HuH-7 (cell line): ENCODE measurements at regions not wholly inside any gene's neighbourhood (a gene's known extent, or its start where the extent isn't known, plus 50 kb on each side); places are given as distances from the start of the nearest gene placed in this dataset.
"Not testable (repeated sequence)": the region's sequence is repeated elsewhere in the genome, so short reads cannot be mapped to it uniquely, and the experiment has no call there.

Source experiments
- DNase-seq: peaks from one replicate; pipeline ENCODE4 v3.0.0; 2011; ENCODE audit warnings: low spot score

GRCh38 chr2:64743739-64744330 lies 90.1 kb upstream of the SERTAD2 start:
- DNase-seq: no peak

DNA sequence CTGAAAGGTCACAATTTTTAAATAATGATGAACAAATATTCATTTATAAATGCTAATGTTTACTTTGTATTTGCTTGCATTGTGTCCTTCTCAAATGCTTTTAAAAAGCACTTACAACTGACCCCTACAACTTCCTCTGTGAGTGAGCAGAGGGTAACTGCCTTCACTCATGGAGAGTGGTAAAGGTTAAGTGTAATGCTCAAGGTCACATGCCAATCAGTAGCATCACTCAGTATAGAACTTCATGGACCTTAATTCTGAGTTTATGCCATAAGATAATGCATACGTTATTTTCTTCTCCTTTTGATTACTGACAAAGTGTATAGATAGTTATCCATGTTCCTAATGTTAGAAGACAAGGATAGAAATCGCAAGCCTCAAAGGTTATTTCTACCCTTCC lies 91.8 kb upstream of the SERTAD2 start:
- DNase-seq: no peak

DNA sequence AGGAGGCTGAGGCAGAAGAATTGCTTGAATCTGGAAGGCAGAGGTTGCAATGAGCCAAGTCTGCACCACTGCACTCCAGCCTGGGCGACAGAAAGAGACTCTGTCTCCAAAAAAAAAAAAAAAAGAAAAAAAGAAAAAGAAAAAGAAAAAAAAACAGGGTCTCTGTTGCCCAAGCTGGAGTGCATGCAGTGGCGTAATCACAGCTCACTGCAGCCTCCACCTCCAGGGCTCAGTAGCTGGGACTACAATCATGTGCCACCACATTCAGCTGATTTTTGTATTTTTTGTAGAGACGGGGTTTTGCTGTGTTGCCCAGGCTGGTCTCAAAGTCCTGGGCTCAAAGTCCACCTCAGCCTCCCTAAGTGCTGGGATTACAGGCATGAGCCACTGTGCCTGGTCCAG lies 94.0 kb upstream of the SERTAD2 start:
- not testable (repeated sequence) for DNase-seq

DNA sequence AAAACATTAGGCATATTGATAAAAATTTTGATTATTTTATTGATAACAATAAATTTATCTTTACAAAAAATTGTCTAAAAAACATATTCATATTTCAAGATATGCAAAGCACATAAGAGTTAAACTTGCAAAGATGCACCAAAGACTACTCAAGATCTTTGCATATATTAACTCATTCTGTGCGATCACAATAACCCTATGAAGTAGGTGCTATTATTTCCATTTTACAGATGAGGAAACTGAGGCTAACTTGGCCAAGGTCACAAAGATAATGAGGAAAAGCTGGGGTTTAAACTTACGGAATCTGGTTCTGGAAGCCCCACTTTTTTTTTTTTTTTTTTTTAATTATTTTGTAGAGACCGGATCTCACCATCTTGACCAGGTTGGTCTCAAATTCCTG lies 94.4 kb upstream of the SERTAD2 start:
- no peak for DNase-seq

GRCh38 chr2:64748561-64748960 lies 94.8 kb upstream of the SERTAD2 start:
- no peak for DNase-seq

DNA sequence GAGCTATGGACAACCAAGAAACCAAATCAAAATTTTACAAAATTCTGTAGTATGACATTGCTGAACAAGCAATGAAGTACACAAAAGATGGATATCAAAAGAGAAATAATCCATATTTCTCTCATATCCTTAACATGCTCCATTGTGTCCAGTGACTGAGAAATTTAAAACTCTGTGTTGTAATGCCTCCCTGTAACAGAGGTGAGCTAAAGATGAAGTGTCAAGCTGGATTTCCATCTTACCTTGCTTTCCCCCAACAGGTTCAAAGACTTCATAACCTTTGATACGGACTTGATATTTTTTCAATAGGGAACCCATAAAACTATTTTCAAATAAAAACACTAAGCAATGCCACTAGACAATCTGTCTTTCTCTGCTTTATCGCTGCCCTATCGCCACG lies 95.7 kb upstream of the SERTAD2 start:
- DNase-seq: no peak

- DNase-seq: peak; percentile 39
Measured at GRCh38 chr2:64750001-64750816, 96.5 kb upstream of the SERTAD2 start.

DNA sequence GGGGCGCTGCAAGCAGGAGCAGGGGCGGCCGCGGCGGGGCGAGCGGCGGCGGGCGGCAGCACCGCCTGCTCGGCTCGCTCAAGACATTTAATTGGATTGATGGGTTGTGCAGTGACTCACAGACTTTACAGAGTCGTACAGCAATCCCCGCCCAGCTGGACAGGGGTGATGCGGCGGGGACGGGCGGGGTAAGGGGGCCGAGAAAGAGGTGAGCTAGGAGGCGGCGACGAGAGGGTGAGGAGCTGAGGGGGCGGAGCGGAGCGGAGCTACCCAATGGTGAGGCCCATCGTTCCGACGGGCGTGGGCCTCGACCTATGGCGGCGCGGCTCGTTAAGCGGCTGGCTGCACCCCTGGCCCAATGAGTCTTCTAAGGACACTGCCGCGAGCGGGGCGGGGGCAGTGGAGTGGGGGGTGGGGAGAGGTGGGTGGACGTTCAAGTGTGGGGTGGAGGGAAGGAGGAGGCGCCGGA lies 97.1 kb upstream of the SERTAD2 start:
- DNase-seq: peak; percentile 98

GRCh38 chr2:64751286-64752260 lies 97.9 kb upstream of the SERTAD2 start:
- no peak for DNase-seq

DNA sequence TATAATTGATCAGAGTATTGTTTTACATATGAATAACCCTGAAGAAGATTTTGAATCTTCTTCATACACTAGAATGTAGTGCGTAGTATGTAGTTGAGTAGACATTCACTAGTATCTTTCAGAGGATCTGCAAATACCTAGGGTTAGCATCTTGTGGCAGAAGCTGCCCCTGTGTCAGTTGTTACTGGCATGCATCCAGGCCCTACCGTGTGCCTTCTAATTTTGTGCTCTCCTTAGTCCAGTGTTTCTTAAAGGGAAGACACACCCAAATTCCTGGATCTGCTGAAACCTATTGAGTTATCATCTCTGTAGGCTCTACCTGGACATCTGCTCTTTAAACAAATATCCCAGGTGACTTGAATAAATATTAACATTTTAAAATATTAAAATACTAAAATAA lies 99.7 kb upstream of the SERTAD2 start:
- no peak for DNase-seq

GRCh38 chr2:64754570-64754969 lies 100.9 kb upstream of the SERTAD2 start:
- DNase-seq: no peak

GRCh38 chr2:64757126-64757525 lies 103.4 kb upstream of the SERTAD2 start:
- DNase-seq: no peak

GRCh38 chr2:64760128-64760527 lies 106.4 kb upstream of the SERTAD2 start:
- DNase-seq: no peak

GRCh38 chr2:64762301-64762997 lies 108.7 kb upstream of the SERTAD2 start:
- DNase-seq: no peak

GRCh38 chr2:64763126-64763525 lies 109.4 kb upstream of the SERTAD2 start:
- no peak for DNase-seq

DNA sequence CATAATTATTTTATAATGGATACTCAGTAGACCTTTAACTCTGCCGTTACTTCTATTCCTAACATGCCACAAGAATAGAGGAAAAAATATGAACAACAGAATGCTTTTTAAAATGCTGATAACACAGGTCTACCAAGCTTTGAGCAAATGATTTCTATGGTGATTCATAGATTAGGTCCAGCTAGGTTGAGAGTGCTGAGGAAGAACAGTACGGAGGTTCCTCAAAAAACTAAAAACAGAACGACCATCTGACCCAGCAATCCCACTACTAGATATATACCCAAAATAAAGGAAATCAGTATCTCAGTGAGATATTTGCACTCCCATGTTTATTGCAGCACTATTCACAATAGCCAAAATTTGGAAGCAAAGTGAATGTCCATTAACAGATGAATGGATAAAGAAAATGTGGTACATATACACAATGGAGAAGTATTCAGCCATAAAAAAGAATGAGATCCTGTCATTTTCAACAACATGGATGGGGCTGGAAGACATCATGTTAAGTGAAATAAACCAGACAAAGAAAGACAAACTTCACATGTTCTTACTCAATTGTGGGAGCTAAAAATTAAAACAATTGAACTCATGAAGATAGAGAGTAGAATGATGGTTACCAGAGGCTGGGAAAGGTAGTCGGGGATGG lies 111.6 kb upstream of the SERTAD2 start:
- no peak for DNase-seq

GRCh38 chr2:64766841-64767669 lies 113.3 kb upstream of the SERTAD2 start:
- DNase-seq: no peak

GRCh38 chr2:64767670-64768468 lies 114.2 kb upstream of the SERTAD2 start:
- peak; percentile 68 for DNase-seq

- no peak for DNase-seq
Measured at GRCh38 chr2:64768491-64769005, 114.8 kb upstream of the SERTAD2 start.
